ENCODE measurements at regions not wholly inside any gene's neighbourhood (a gene's known extent, or its start where the extent isn't known, plus 50 kb on each side); places are given as distances from the start of the nearest gene placed in this dataset.

DNA sequence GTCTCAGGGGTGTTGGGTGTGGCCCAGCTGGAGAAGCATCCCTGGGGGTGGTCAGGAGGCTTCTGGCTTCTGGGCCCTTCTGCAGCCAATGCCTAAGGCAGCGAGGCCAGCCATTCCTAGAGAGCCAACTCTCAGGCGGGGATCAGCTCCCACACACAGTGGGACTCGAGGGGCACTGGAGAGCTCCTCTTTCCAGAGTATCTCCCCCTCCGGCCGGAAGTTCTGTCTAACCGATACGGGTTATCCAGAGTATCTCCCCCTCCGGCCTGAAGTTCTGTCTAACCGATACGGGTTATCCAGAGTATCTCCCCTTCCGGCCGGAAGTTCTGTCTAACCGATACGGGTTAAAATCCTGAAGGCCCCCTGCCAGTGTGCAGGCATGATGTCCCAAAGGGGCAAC, 71.2 kb upstream of the B3GAT1 start:
- no peak for TF ChIP-seq KAT7 (CRISPR knock-in tag; IDR thresholded peaks at IDR 0.05; ENCODE audit: borderline replicate concordance)
- no peak for TF ChIP-seq E2F1 (CRISPR knock-in tag; IDR thresholded peaks at IDR 0.05)
- TF ChIP-seq ZNF416 (CRISPR knock-in tag; IDR thresholded peaks at IDR 0.05) = no peak
- no peak for TF ChIP-seq NFATC4 (CRISPR knock-in tag; IDR thresholded peaks at IDR 0.05)
- no peak for TF ChIP-seq GTF2I (CRISPR knock-in tag; conservative IDR thresholded peaks at IDR 0.05)
- TF ChIP-seq PRRX2 (CRISPR knock-in tag; IDR thresholded peaks at IDR 0.05) = no peak
- TF ChIP-seq CBFB (CRISPR knock-in tag; IDR thresholded peaks at IDR 0.05; ENCODE audit: low read depth) = no peak
- Mint-ChIP-seq H3K36me3 (no peaks in the 10 kb centered on the region), H3K9me3 (no peaks in the 10 kb centered on the region), H3K27me3 (ENCODE audit: low read depth) (no peaks in the 10 kb centered on the region; the same call in 1 of the 2 replicates), H3K27ac (no peak overlapping the region), H3K4me3 (no peak overlapping the region), H3K4me1 (peaks cover 15% of the 10 kb centered on the region)
- no peak for ATAC-seq
- ChIA-PET CTCF (interaction anchor here (1.3 kb wide), 1 partner anchor 592 kb away, joined by 4 read pairs; no protein-coding TSS in a partner anchor), POLR2A (no interaction called here)
- DNase-seq (ENCODE audit: low spot score) = no peak

- ChIA-PET CTCF (interaction anchor here (1.3 kb wide), 1 partner anchor 592 kb away, joined by 4 read pairs; no protein-coding TSS in a partner anchor), POLR2A (no interaction called here)
- Mint-ChIP-seq H3K9me3 (no peaks in the 10 kb centered on the region), H3K4me3 (no peak overlapping the region), H3K27ac (no peak overlapping the region), H3K4me1 (peaks cover 19% of the 10 kb centered on the region), H3K36me3 (no peaks in the 10 kb centered on the region), H3K27me3 (ENCODE audit: low read depth) (no peaks in the 10 kb centered on the region; the same call in 1 of the 2 replicates)
- no peak for ATAC-seq
- no peak for DNase-seq (ENCODE audit: low spot score)
- TF ChIP-seq, protein P1, sequence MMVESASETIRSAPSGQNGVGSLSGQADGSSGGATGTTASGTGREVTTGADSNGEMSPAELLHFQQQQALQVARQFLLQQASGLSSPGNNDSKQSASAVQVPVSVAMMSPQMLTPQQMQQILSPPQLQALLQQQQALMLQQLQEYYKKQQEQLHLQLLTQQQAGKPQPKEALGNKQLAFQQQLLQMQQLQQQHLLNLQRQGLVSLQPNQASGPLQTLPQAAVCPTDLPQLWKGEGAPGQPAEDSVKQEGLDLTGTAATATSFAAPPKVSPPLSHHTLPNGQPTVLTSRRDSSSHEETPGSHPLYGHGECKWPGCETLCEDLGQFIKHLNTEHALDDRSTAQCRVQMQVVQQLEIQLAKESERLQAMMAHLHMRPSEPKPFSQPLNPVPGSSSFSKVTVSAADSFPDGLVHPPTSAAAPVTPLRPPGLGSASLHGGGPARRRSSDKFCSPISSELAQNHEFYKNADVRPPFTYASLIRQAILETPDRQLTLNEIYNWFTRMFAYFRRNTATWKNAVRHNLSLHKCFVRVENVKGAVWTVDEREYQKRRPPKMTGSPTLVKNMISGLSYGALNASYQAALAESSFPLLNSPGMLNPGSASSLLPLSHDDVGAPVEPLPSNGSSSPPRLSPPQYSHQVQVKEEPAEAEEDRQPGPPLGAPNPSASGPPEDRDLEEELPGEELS (CRISPR knock-in tag; IDR thresholded peaks at IDR 0.05) = no peak
- TF ChIP-seq JUN (CRISPR knock-in tag; IDR thresholded peaks at IDR 0.05) = no peak
- TF ChIP-seq, protein P2, sequence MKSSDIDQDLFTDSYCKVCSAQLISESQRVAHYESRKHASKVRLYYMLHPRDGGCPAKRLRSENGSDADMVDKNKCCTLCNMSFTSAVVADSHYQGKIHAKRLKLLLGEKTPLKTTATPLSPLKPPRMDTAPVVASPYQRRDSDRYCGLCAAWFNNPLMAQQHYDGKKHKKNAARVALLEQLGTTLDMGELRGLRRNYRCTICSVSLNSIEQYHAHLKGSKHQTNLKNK (CRISPR knock-in tag; IDR thresholded peaks at IDR 0.05) = no peak
- TF ChIP-seq SP1 (CRISPR knock-in tag; conservative IDR thresholded peaks at IDR 0.05) = no peak
- no peak for TF ChIP-seq ZNF416 (CRISPR knock-in tag; IDR thresholded peaks at IDR 0.05)
- no peak for TF ChIP-seq FOXK1 (CRISPR knock-in tag; IDR thresholded peaks at IDR 0.05)
- no peak for TF ChIP-seq MLX (CRISPR knock-in tag; IDR thresholded peaks at IDR 0.05)
- TF ChIP-seq NFATC4 (CRISPR knock-in tag; IDR thresholded peaks at IDR 0.05) = no peak
- TF ChIP-seq STAT6 (CRISPR knock-in tag; conservative IDR thresholded peaks at IDR 0.05; ENCODE audit: low read depth) = no peak
- no peak for TF ChIP-seq HMGXB4 (CRISPR knock-in tag; IDR thresholded peaks at IDR 0.05)
- TF ChIP-seq ARID4B (CRISPR knock-in tag; IDR thresholded peaks at IDR 0.05; ENCODE audit: borderline replicate concordance) = no peak
- TF ChIP-seq RORB (CRISPR knock-in tag; IDR thresholded peaks at IDR 0.05) = no peak
- no peak for TF ChIP-seq CDX4 (CRISPR knock-in tag; IDR thresholded peaks at IDR 0.05; ENCODE audit: borderline replicate concordance)
These were observed 70.8 kb upstream of the B3GAT1 start for GRCh38 chr11:134482865-134483264.

Measured in WTC11 (cell line).